ENCODE measurements at regions not wholly inside any gene's neighbourhood (a gene's known extent, or its start where the extent isn't known, plus 50 kb on each side); places are given as distances from the start of the nearest gene placed in this dataset.

DNA sequence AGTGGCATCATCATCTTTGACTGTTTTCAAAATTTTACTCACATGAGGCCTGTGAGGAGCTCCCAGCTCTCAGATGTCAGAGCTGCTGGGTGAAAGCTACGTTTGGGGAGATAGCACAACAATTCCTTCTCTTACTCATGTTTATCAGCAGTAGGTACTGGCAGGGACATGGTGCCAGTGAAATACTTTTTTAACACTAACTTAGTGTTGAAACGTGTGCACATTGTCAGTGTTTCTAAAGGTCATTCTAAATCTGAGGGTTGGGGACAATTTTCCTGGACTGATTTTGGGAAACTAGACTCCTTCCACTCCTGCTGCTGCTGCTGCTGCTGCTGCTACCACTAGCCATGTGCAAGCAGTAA lies 487.4 kb downstream of the PDCD6IP start:
- TF ChIP-seq, protein P1, sequence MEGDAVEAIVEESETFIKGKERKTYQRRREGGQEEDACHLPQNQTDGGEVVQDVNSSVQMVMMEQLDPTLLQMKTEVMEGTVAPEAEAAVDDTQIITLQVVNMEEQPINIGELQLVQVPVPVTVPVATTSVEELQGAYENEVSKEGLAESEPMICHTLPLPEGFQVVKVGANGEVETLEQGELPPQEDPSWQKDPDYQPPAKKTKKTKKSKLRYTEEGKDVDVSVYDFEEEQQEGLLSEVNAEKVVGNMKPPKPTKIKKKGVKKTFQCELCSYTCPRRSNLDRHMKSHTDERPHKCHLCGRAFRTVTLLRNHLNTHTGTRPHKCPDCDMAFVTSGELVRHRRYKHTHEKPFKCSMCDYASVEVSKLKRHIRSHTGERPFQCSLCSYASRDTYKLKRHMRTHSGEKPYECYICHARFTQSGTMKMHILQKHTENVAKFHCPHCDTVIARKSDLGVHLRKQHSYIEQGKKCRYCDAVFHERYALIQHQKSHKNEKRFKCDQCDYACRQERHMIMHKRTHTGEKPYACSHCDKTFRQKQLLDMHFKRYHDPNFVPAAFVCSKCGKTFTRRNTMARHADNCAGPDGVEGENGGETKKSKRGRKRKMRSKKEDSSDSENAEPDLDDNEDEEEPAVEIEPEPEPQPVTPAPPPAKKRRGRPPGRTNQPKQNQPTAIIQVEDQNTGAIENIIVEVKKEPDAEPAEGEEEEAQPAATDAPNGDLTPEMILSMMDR (conservative IDR thresholded peaks at IDR 0.05): no peak
- TF ChIP-seq EZH2 (IDR thresholded peaks at IDR 0.05; ENCODE audit: low read depth): no peak
